ENCODE measurements at regions not wholly inside any gene's neighbourhood (a gene's known extent, or its start where the extent isn't known, plus 50 kb on each side); places are given as distances from the start of the nearest gene placed in this dataset.
"Not testable (repeated sequence)": the region's sequence is repeated elsewhere in the genome, so short reads cannot be mapped to it uniquely, and the experiment has no call there.

GRCh38 chr7:1298931-1299885 lies 66.5 kb downstream of the UNCX start:
- no peak for DNase-seq (ENCODE audit: low read depth in 3 of 3, low spot score in 1 of 3)

DNA sequence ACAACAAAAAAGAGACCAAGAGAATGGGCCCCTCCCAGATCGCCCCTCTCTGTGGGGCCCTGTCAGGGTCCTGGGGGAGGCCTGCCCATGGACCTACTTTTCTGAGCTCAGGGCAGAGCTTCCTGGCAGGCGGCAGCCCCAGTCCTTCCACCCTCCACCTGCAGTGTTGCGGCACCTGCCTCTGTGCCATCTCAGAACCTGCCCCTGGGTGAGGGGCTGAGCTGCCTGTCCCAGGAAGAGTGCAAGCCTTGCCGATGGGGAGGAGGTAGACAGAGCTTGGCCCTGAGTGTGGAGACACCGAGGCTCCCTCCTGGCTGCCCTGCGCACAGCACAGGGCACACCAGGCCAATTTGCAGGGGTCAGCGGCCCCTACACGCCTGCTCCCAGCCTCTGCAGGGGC lies 67.5 kb downstream of the UNCX start:
- no peak for DNase-seq (ENCODE audit: low read depth in 3 of 3, low spot score in 1 of 3)

DNA sequence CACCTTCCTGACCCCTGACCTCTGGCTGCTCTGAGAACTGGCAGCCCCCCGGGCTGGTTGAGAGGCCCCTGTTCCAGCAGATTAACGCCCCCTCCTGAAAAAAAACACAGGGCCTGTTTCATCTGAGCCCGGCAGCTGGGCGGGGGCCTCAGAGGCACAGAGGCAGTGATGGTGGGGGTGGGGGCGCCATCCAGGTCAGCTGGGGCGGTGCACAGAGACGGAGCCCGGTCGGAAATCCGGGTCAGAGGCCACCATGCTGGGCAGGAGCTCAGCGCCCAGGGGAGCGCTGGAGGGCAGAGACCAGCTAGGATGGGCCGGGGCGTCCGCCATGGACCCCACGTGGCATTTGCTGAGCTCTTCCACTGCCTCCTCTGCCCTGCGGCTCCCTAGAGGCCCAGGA lies 68.0 kb downstream of the UNCX start:
- DNase-seq (ENCODE audit: low read depth in 3 of 3, low spot score in 1 of 3) = no peak

DNA sequence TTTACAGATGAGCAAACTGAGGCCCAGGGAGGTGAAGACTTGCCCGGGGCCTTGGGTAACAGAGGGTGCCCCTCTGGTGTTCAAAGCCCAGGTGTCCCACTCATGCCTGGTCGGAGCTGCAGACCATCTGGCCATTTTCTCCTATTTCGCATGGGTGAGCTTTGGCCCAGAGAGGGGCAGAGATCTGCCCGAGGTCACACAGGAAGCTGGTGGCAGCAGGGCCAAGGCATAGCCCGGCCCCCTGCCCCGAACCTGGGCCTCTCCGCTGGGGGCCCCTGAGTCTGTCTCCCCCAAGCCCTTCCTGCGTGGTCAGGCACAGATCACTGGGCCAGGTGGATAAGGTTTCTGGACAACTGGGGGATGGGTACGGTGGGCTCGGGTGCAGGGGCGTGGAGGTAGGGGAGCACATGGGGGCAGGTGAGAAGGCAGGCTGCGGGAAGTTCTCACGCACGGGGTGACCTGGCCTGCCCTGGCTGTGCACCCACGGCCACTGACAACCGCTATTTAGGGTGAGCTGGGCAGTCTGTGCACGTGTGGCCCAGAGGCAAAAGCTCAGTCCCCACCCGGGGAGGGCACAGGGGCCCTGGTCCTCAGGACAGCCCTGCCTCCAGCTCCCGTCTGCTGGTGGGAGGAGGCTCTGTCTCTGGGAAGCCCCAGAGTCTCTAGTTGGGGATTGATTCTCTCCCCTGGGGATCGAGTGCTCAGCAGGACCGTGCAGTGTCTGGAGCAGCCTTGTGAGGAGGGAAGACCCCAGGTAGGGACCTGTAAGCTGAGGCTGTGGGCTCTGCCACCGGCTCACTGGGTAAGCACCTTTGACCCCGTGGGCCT lies 68.6 kb downstream of the UNCX start:
- DNase-seq (ENCODE audit: low read depth in 3 of 3, low spot score in 1 of 3) = no peak

- DNase-seq (ENCODE audit: low read depth in 3 of 3, low spot score in 1 of 3) = no peak
Measured at GRCh38 chr7:1301882-1302251, 69.2 kb downstream of the UNCX start.

DNA sequence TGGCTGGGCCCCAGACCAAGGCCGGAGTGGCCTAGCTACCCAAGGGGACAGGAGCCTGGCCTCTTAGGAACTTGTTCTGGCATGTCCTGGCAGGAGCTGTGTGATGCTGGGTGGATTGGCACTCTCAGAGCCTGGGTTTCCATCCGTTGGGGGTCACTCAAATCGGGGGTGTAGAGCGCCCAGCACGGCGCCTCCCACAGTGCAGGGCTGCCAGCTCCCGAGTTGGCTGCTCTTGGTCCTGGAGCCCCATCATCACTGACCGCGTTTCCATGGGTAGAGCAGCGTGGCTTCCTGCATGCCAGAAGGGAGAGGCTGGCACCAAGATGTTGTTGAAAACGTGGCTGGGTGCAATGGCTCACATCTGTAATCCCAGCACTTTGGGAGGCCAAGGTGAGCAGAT lies 70.3 kb downstream of the UNCX start:
- DNase-seq (ENCODE audit: low read depth in 3 of 3, low spot score in 1 of 3) = no peak

GRCh38 chr7:1304011-1304410 lies 71.3 kb downstream of the UNCX start:
- DNase-seq (ENCODE audit: low read depth in 3 of 3, low spot score in 1 of 3) = not testable (repeated sequence)

GRCh38 chr7:1305873-1306272 lies 73.2 kb downstream of the UNCX start:
- DNase-seq (ENCODE audit: low read depth in 3 of 3, low spot score in 1 of 3) = no peak

GRCh38 chr7:1307828-1308227 lies 75.2 kb downstream of the UNCX start:
- no peak for DNase-seq (ENCODE audit: low read depth in 3 of 3, low spot score in 1 of 3)

GRCh38 chr7:1309290-1309689 lies 76.6 kb downstream of the UNCX start:
- no peak for DNase-seq (ENCODE audit: low read depth in 3 of 3, low spot score in 1 of 3)

DNA sequence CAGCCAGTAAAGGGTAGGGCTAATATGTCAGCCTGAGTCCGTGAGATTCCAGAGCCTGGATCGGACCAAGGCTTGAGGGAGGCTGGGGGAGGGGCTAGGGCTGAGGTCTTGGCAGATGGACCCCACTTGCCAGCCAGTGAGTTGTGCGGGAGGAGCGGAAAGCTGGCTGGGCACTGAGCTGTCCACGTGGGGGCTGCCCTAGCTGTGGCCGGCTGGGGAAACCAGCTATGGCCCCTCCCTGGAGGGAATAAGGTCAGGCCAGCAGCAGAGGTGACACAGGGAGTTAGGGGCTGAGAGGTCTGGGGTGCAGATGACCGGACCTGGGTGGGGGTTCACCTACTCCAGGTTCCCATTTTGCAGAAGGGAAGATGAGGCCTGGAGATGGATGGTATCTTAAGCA lies 77.3 kb downstream of the UNCX start:
- no peak for DNase-seq (ENCODE audit: low read depth in 3 of 3, low spot score in 1 of 3)

GRCh38 chr7:1310936-1311335 lies 78.3 kb downstream of the UNCX start:
- no peak for DNase-seq (ENCODE audit: low read depth in 3 of 3, low spot score in 1 of 3)

DNA sequence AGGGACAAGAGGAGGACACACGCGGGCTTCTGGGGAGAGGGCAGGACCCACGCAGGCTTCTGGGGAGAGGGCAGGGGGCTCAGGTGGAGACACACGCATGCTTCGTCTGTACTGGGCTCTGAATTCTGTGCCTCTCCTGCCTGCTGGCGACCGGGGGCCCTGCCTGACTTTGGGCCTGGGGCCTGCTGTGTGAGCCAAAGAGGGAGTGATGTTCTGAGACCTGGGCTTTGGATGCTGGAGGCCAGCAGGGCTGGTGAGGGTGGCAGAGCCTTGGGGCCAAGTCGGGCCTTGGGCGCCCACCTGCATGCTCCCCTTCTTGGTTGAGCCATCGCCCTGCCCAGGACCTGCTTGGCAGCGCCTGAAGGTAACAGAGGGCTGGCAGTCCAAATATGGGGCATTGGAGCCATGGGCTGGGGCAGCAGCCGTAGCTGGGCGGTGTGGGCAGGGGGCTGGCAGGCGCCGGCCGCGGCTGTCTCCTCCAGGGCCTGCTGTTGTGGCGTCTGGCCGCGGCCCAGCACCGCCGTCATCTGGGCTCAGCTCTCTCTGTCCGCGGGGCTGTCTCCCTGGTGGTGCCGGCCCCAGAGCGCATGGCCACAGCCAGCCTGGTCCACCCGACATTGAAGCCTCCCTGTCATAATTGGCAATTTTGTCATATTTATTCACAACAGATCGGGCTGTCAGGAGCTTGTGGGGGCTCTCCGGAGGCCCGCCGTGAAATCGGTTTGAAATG lies 78.9 kb downstream of the UNCX start:
- no peak for DNase-seq (ENCODE audit: low read depth in 3 of 3, low spot score in 1 of 3)

- no peak for DNase-seq (ENCODE audit: low read depth in 3 of 3, low spot score in 1 of 3)
Measured at GRCh38 chr7:1312136-1313070, 79.7 kb downstream of the UNCX start.

DNA sequence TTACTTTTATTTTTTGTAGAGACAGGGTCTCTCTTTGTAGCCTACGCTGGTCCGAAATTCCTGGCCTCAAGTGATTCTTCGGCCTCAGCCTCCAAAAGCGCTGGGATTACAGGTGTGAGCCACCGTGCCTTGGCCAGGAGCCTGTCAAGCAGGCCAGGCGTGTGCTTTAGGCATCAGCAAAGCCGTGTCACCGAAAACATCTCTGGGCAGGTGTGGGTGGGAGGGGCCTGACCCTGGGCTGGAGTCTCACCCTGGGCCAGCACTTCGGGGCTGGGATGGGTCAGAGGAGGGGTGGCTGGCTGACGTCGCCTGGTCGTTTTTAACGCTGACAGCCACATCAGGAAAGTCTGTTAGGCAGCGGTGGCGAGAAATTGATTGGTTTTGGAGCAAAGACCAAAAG lies 80.9 kb downstream of the UNCX start:
- DNase-seq (ENCODE audit: low read depth in 3 of 3, low spot score in 1 of 3) = no peak

GRCh38 chr7:1314021-1314907 lies 81.6 kb downstream of the UNCX start:
- no peak for DNase-seq (ENCODE audit: low read depth in 3 of 3, low spot score in 1 of 3)

DNA sequence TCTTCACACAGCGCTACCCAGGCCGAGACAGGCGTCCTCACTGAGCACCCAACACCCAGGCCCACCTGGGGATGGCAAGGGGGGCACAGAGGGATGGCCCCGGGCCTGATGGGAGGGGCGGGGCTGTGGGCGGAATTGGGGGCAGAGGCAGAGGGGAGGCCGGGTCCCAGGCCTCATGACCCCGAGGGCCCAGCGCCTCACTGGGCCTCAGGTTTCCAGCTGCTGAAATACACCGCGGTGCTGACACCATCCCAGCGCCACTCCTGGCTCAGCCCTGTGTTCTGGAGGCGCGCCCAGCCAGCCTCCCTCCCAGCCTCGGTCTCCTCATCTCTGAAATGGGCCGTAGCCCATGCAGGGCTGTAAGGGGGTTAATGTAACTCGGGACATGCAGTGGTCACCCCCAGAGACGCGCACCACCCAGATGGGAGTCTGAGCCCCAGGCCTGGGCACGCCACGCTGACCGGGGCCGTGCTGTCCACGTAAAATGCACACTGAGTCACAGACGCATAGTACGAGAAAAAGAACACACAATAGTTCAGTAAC lies 82.3 kb downstream of the UNCX start:
- DNase-seq (ENCODE audit: low read depth in 3 of 3, low spot score in 1 of 3) = no peak

DNA sequence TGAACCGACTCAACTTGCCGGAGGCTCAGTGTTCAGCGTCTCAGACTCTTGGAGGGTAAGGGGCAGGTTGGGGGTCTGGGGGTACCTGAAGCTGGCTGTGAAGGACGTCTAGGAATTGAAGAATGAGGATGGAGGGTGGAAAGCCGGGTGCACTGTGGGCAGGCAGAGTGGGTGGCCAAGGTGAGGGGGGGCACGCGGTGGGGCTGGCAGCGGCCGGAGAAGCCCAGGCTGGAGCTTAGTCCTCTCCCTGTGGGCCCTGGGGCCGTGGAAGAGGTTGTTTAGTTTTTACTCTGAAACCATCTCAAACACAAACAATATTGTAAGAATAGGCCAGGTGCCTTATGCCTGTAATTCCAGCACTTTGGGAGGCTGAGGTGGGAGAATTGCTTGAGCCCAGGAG lies 83.4 kb downstream of the UNCX start:
- DNase-seq (ENCODE audit: low read depth in 3 of 3, low spot score in 1 of 3) = no peak

GRCh38 chr7:1317646-1318045 lies 85.0 kb downstream of the UNCX start:
- DNase-seq (ENCODE audit: low read depth in 3 of 3, low spot score in 1 of 3) = no peak
